Naive B cell (primary cell): ENCODE measurements at regions not wholly inside any gene's neighbourhood (a gene's known extent, or its start where the extent isn't known, plus 50 kb on each side); places are given as distances from the start of the nearest gene placed in this dataset.
A peak's percentile ranks its signal among the peaks of the same experiment; 100 is the strongest.

Source experiments
- ATAC-seq, 2 donors: fragments of 150-1000 bp; cut with Tn5 transposase; 2 replicates each; pipeline ENCODE4 v1.10.0; 2021; ENCODE audit warnings: low read depth in 2 of 2, mild to moderate bottlenecking in 2 of 2, moderate library complexity in 2 of 2
- DNase-seq: peaks from one replicate; pipeline ENCODE4 v3.0.0; 2022
- H3K27ac Mint-ChIP-seq, 6 donors: one replicate each; pipeline ENCODE4 v1.8.0; 2020 to 2022; ENCODE audit warnings: mild to moderate bottlenecking in 6 of 6, mixed read lengths in 6 of 6, moderate library complexity in 5 of 6, inconsistent platforms in 2 of 6
- H3K27me3 Mint-ChIP-seq, 3 donors: one replicate each; pipeline ENCODE4 v1.8.0; 2021 to 2022; ENCODE audit warnings: mixed read lengths in 3 of 3, mild to moderate bottlenecking in 1 of 3
- H3K36me3 Mint-ChIP-seq, 2 donors: one replicate each; pipeline ENCODE4 v1.8.0; 2020 to 2022; ENCODE audit warnings: mixed read lengths in 2 of 2, inconsistent platforms in 1 of 2, mild to moderate bottlenecking in 1 of 2
- H3K4me1 Mint-ChIP-seq, 3 donors: one replicate each; pipeline ENCODE4 v1.8.0; 2020 to 2022; ENCODE audit warnings: mixed read lengths in 3 of 3, inconsistent platforms in 1 of 3, mild to moderate bottlenecking in 1 of 3, moderate library complexity in 1 of 3
- H3K4me3 Mint-ChIP-seq, 8 donors: one replicate each; pipeline ENCODE4 v1.8.0; 2020 to 2022; ENCODE audit warnings: mild to moderate bottlenecking in 8 of 8, mixed read lengths in 8 of 8, moderate library complexity in 8 of 8, inconsistent platforms in 2 of 8
- H3K9me3 Mint-ChIP-seq, 7 donors: one replicate each; pipeline ENCODE4 v1.8.0; 2020 to 2022; ENCODE audit warnings: mixed read lengths in 7 of 7, mild to moderate bottlenecking in 5 of 7, inconsistent platforms in 2 of 7, moderate library complexity in 1 of 7

DNA sequence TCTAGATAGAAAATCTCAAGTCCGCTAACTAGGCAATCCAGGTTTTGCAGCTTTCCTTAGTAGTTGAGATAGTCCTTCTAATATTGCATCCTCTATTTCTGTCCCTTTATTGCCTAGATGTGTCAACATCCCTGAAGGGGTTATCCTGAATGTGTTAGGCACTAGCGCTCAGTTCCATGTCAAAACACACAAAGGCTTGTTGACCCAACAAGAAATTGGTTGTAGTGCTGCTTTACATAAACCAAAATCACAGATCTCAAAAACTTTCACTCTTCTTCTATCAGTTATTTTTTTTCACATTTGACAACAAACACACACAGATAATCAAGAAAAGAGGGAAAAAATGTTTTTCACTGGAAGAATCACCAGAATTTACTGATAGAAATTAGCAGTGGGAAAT, 51.4 kb upstream of the SOX2 start:
- H3K4me3 Mint-ChIP-seq: no peak overlapping the region
- no peaks in the 10 kb centered on the region for H3K27me3 Mint-ChIP-seq
- no peak overlapping the region for H3K27ac Mint-ChIP-seq
- no peaks in the 10 kb centered on the region for H3K36me3 Mint-ChIP-seq
- H3K4me1 Mint-ChIP-seq: no peaks in the 10 kb centered on the region
- no peak for DNase-seq
- H3K9me3 Mint-ChIP-seq: peaks cover 0 to 3% (median 0%) of the 10 kb centered on the region in 7 donors
- ATAC-seq: no peak

- no peak overlapping the region for H3K4me3 Mint-ChIP-seq
- no peaks in the 10 kb centered on the region for H3K27me3 Mint-ChIP-seq
- H3K36me3 Mint-ChIP-seq: no peaks in the 10 kb centered on the region
- ATAC-seq (no peak), DNase-seq (no peak)
- H3K9me3 Mint-ChIP-seq: peaks cover 0 to 4% (median 0%) of the 10 kb centered on the region in 7 donors
- no peak overlapping the region for H3K27ac Mint-ChIP-seq
- no peaks in the 10 kb centered on the region for H3K4me1 Mint-ChIP-seq
These were observed 74.3 kb upstream of the SOX2 start for GRCh38 chr3:181637456-181637855.

DNA sequence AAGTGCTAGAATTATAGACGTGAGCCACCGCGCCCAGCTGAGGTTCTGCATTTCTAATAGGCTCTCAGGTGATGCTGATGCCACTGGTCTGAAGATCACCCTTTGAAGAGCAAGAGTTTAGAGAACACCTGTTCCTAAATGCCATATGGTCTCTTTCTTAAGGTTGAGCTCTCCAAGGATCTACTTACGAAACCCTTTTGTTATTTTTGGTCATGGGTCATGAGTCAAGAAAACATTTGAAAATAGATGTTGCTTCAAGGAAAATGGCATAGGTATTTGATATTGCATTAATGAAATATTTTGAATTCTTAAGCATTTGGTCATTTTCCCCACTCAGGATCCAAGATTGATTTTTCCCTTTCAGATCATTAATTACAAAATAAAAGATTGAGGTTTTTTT, 74.7 kb upstream of the SOX2 start:
- H3K9me3 Mint-ChIP-seq: peaks cover 0 to 4% (median 0%) of the 10 kb centered on the region in 7 donors
- H3K27me3 Mint-ChIP-seq: no peaks in the 10 kb centered on the region

GRCh38 chr3:181635141-181635540, 76.6 kb upstream of the SOX2 start:
- DNase-seq: no peak
- no peaks in the 10 kb centered on the region for H3K4me1 Mint-ChIP-seq
- no peak overlapping the region for H3K27ac Mint-ChIP-seq
- H3K27me3 Mint-ChIP-seq: no peaks in the 10 kb centered on the region
- H3K9me3 Mint-ChIP-seq: peaks cover 0 to 2% (median 0%) of the 10 kb centered on the region in 7 donors
- H3K36me3 Mint-ChIP-seq: no peaks in the 10 kb centered on the region
- H3K4me3 Mint-ChIP-seq: no peak overlapping the region
- ATAC-seq: no peak

More for the DNA sequence above, 74.7 kb upstream of the SOX2 start:
- no peaks in the 10 kb centered on the region for H3K36me3 Mint-ChIP-seq
- ATAC-seq (no peak), DNase-seq (no peak)
- no peak overlapping the region for H3K4me3 Mint-ChIP-seq
- H3K4me1 Mint-ChIP-seq: no peaks in the 10 kb centered on the region
- no peak overlapping the region for H3K27ac Mint-ChIP-seq

- ATAC-seq: no peak
- Mint-ChIP-seq H3K4me3 (no peak overlapping the region), H3K27ac (no peak overlapping the region), H3K27me3 (peaks cover 0 to 8% (median 0%) of the 10 kb centered on the region in 3 donors), H3K9me3 (peaks cover 0 to 4% (median 0%) of the 10 kb centered on the region in 7 donors), H3K4me1 (no peaks in the 10 kb centered on the region), H3K36me3 (no peaks in the 10 kb centered on the region)
- DNase-seq: no peak
These were observed 78.2 kb upstream of the SOX2 start for GRCh38 chr3:181633556-181633955.

DNA sequence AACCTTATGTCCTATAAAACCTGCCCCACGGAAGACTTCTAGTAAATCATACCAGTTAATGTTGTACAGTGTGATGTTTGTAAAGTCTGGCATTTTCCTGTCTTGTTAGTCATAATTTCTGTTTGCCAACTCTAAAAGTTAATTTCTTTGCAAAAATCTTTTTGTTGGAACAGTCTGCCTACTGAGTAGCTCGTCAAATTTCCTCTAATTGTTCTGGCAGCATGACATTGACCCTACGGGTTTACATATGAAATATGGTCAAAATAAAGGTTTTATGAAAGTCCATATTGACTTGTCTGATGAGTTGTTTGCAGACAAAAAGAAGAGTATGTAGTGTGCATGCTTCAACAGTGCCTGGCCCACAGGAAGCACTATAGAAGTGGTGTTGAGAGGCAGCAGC, 79.8 kb upstream of the SOX2 start:
- DNase-seq (no peak), ATAC-seq (no peak)
- Mint-ChIP-seq H3K4me1 (no peaks in the 10 kb centered on the region), H3K27me3 (peaks cover 0 to 8% (median 0%) of the 10 kb centered on the region in 3 donors), H3K4me3 (no peak overlapping the region), H3K27ac (no peak overlapping the region), H3K36me3 (no peaks in the 10 kb centered on the region), H3K9me3 (peaks cover 0 to 4% (median 0%) of the 10 kb centered on the region in 7 donors)

GRCh38 chr3:181630853-181631252, 80.9 kb upstream of the SOX2 start:
- H3K36me3 Mint-ChIP-seq: no peaks in the 10 kb centered on the region
- H3K27ac Mint-ChIP-seq: no peak overlapping the region
- H3K9me3 Mint-ChIP-seq: peaks cover 0 to 4% (median 0%) of the 10 kb centered on the region in 7 donors
- H3K4me1 Mint-ChIP-seq: no peaks in the 10 kb centered on the region
- DNase-seq: no peak
- no peak for ATAC-seq
- no peak overlapping the region for H3K4me3 Mint-ChIP-seq
- H3K27me3 Mint-ChIP-seq: peaks cover 0 to 8% (median 0%) of the 10 kb centered on the region in 3 donors

GRCh38 chr3:181629711-181630110, 82.0 kb upstream of the SOX2 start:
- ATAC-seq (no peak), DNase-seq (no peak)
- peaks cover 0 to 4% (median 0%) of the 10 kb centered on the region in 7 donors for H3K9me3 Mint-ChIP-seq
- peaks cover 0 to 8% (median 0%) of the 10 kb centered on the region in 3 donors for H3K27me3 Mint-ChIP-seq
- H3K36me3 Mint-ChIP-seq: no peaks in the 10 kb centered on the region
- H3K4me1 Mint-ChIP-seq: no peaks in the 10 kb centered on the region
- no peak overlapping the region for H3K4me3 Mint-ChIP-seq
- no peak overlapping the region for H3K27ac Mint-ChIP-seq

GRCh38 chr3:181629029-181629428, 82.7 kb upstream of the SOX2 start:
- peaks cover 0 to 8% (median 0%) of the 10 kb centered on the region in 3 donors for H3K27me3 Mint-ChIP-seq
- no peaks in the 10 kb centered on the region for H3K4me1 Mint-ChIP-seq
- H3K27ac Mint-ChIP-seq: no peak overlapping the region
- H3K4me3 Mint-ChIP-seq: no peak overlapping the region
- peaks cover 0 to 5% (median 0%) of the 10 kb centered on the region in 7 donors for H3K9me3 Mint-ChIP-seq
- ATAC-seq: no peak
- H3K36me3 Mint-ChIP-seq: no peaks in the 10 kb centered on the region
- no peak for DNase-seq

DNA sequence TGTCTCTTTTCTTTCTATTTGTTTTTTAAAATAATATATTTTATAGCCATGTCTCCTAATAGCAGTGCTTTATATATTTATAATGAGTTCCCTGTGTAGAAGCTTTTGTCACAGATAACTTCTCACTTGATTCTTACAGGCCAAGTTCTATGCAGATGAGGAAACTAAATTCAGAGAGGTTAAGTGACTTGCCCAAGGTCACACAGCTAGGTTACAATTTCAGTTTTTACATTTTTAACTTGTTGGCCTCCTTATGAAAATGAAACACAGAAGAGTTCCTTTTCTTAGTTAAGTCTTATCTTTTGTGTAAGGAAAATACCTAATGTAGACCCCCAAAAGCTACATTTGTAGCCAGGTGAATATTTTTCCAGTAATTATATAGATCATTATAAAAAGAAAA, 83.3 kb upstream of the SOX2 start:
- Mint-ChIP-seq H3K36me3 (no peaks in the 10 kb centered on the region), H3K4me3 (no peak overlapping the region), H3K27ac (peak overlapping the region in 1 of 6 donors; percentile 33), H3K4me1 (no peaks in the 10 kb centered on the region), H3K27me3 (peaks cover 0 to 8% (median 0%) of the 10 kb centered on the region in 3 donors), H3K9me3 (peaks cover 0 to 8% (median 0%) of the 10 kb centered on the region in 7 donors)
- no peak for DNase-seq
- ATAC-seq: no peak

GRCh38 chr3:181626036-181626435, 85.7 kb upstream of the SOX2 start:
- Mint-ChIP-seq H3K9me3 (peaks cover 0 to 8% (median 0%) of the 10 kb centered on the region in 7 donors), H3K36me3 (no peaks in the 10 kb centered on the region), H3K4me1 (no peaks in the 10 kb centered on the region), H3K27ac (no peak overlapping the region), H3K4me3 (no peak overlapping the region), H3K27me3 (peaks cover 0 to 8% (median 0%) of the 10 kb centered on the region in 3 donors)
- no peak for ATAC-seq
- DNase-seq: no peak

DNA sequence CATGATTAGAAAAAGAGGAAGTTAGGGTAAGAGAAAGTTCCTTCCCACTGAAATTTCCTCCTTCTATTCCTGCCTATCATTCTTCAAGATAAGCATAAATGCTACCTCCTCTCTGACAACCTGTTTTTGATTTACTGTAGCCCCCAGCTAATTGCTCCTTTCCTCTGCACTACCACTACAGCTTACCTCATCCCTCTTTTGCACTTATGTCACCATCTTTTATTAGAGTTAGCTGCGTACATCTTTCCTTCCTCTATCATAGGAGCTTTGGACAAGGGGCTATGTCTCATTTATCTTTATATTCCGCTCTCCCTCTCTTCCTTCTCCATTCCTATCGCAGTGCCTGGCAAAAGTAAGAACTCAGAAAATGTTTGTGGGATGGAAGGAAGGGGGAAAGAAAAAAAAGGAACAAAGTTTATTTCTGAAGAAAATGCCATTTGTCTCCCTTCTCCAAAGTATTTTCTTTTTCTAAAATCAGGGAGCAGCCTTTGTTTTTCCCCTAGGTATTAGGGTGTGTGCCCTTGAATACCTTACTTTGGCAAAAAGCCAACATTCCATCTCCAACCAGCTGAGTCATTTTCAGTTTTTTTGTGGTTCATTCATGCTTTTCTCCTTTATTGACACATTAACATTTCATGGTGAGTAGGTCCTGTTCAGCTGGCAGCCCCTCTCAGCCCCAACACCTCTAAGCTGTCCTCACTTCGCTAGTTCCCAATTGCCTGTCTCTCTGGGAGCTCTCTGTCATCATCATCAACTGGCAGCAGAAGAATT, 87.6 kb upstream of the SOX2 start:
- DNase-seq (no peak), ATAC-seq (no peak)
- no peaks in the 10 kb centered on the region for H3K4me1 Mint-ChIP-seq
- H3K9me3 Mint-ChIP-seq: peaks cover 0 to 5% (median 0%) of the 10 kb centered on the region in 7 donors
- H3K36me3 Mint-ChIP-seq: no peaks in the 10 kb centered on the region
- H3K27me3 Mint-ChIP-seq: peaks cover 0 to 4% (median 0%) of the 10 kb centered on the region in 3 donors
- H3K4me3 Mint-ChIP-seq: no peak overlapping the region
- H3K27ac Mint-ChIP-seq: no peak overlapping the region

DNA sequence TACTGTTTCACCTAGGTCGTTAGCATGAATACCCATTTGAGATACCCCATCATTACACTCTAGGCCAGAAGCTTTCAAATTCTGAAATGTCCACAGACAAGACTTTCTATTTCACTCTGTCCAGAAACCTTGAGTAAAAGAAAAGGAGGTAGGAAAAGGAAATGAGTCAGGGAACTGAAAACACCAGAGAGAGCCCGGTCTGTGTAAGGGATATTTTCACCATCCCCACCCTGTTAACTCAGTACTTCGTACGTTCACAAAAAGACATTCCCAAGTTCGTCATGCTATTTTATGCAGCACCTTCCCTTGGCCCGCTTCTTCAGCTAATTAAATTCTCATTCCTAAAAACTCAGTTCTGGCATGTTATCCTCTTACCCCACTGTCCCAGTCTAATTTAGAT, 89.4 kb upstream of the SOX2 start:
- Mint-ChIP-seq H3K27me3 (no peaks in the 10 kb centered on the region), H3K27ac (no peak overlapping the region), H3K9me3 (peaks cover 0 to 4% (median 0%) of the 10 kb centered on the region in 7 donors), H3K36me3 (no peaks in the 10 kb centered on the region), H3K4me1 (no peaks in the 10 kb centered on the region), H3K4me3 (no peak overlapping the region)
- DNase-seq: no peak
- ATAC-seq: no peak

DNA sequence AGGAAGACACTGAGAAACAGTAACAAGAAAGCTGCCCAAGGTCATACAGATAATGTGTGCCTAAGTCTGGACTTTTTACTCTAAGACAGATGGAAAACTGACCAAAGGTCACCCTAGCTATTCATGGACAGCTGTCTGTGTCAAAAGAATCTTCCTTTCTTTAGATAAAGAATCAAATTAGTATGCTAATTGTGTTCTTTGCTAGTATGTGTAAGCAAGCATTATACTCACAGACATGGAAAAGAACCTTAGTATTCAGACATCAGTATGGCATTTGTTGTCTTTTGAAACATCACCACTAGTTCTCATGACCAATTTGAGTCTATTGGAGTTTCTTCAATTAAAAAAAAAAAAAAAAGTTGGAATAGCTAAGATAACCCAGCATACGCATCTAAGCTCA, 91.8 kb upstream of the SOX2 start:
- ATAC-seq: no peak
- no peaks in the 10 kb centered on the region for H3K36me3 Mint-ChIP-seq

More for the DNA sequence above, 91.8 kb upstream of the SOX2 start:
- no peak for DNase-seq
- Mint-ChIP-seq H3K27me3 (no peaks in the 10 kb centered on the region), H3K4me1 (no peaks in the 10 kb centered on the region), H3K9me3 (peaks cover 0 to 4% (median 0%) of the 10 kb centered on the region in 7 donors), H3K4me3 (no peak overlapping the region), H3K27ac (no peak overlapping the region)
